Breast epithelium (tissue), 3 donors: ENCODE measurements at regions not wholly inside any gene's neighbourhood (a gene's known extent, or its start where the extent isn't known, plus 50 kb on each side); places are given as distances from the start of the nearest gene placed in this dataset.

Source experiments
- POLR2A ChIP-seq: fragments of 450-650 bp; IDR thresholded peaks from one replicate; pipeline ENCODE4 v1.6.1; 2016; ENCODE audit warnings: antibody characterized with exemption, mild to moderate bottlenecking, moderate library complexity
- POLR2AphosphoS5 ChIP-seq, 3 donors: sonication (generic); formaldehyde crosslinking; IDR thresholded peaks; one replicate each; pipeline ENCODE4 v1.6.1; 2017; ENCODE audit warnings: antibody characterized with exemption in 3 of 3
- TF ChIP-seq, protein P1 (sequence below), 3 donors: fragments of 450-650 bp; IDR thresholded peaks; one replicate each; pipeline ENCODE4 v1.5.1; 2016 to 2017; ENCODE audit warnings: antibody characterized with exemption in 3 of 3, mild to moderate bottlenecking in 3 of 3, moderate library complexity in 3 of 3

DNA sequence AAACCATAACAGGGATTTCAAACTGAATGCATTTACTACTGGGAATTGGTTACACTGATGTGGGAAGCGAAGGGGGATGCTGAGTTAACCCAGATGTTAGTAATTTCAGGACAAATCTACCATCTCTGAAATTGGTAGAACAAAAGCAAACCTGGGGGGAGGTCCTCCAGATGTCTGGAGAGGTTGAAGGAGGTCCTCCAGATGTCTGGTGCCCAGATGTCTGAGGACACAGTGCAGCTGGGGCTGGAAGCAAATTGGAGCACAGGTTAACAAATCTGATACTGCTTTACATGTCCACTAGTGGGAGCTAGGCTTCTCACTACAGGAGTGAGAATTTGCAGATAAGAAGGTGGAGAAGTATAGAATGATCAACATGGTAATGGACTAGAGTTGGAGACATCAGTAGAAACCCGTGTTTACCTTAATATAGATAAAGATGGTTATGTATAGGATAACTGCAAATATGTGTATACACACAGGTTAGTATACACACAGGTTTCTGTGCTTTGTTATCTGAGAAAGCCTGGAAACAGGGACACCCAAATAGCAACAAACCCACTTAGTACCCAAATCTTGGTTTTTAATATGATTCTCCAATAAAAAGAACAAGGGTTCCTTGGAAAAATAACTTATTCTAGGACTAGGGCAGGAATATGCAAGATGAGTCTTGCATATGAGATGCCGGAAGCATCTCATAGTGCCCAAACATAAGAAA lies 162.5 kb downstream of the C12orf50 start:
- TF ChIP-seq, protein P1, sequence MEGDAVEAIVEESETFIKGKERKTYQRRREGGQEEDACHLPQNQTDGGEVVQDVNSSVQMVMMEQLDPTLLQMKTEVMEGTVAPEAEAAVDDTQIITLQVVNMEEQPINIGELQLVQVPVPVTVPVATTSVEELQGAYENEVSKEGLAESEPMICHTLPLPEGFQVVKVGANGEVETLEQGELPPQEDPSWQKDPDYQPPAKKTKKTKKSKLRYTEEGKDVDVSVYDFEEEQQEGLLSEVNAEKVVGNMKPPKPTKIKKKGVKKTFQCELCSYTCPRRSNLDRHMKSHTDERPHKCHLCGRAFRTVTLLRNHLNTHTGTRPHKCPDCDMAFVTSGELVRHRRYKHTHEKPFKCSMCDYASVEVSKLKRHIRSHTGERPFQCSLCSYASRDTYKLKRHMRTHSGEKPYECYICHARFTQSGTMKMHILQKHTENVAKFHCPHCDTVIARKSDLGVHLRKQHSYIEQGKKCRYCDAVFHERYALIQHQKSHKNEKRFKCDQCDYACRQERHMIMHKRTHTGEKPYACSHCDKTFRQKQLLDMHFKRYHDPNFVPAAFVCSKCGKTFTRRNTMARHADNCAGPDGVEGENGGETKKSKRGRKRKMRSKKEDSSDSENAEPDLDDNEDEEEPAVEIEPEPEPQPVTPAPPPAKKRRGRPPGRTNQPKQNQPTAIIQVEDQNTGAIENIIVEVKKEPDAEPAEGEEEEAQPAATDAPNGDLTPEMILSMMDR (IDR thresholded peaks at IDR 0.05): no peak
- TF ChIP-seq POLR2A (no peak), POLR2AphosphoS5 (IDR thresholded peaks at IDR 0.05) (no peak)
